Body of pancreas (tissue), 4 donors: ENCODE measurements at regions not wholly inside any gene's neighbourhood (a gene's known extent, or its start where the extent isn't known, plus 50 kb on each side); places are given as distances from the start of the nearest gene placed in this dataset.
"Not testable (repeated sequence)": the region's sequence is repeated elsewhere in the genome, so short reads cannot be mapped to it uniquely, and the experiment has no call there.

ENCODE experiments used
- ATAC-seq: fragments of 150-250 bp; one replicate; pipeline ENCODE4 v1.9.1; 2016
- DNase-seq, 4 donors: peaks; one replicate each; pipeline ENCODE4 v3.0.0-alpha.2; 2019
- H3K27ac ChIP-seq, 4 donors: fragments of 200-600 bp; sonication (generic); 1 replicate in 3 of 4; 2 replicates in 1 of 4; pipeline versions ENCODE4 v1.5.1 to v1.6.1; 2016 to 2019; ENCODE audit warnings: mild to moderate bottlenecking in 1 of 4, mixed read lengths in 1 of 4, moderate library complexity in 1 of 4
- H3K27me3 ChIP-seq, 2 donors: fragments of 200-600 bp; sonication (generic); one replicate each; pipeline ENCODE4 v1.6.0; 2016; ENCODE audit warnings: mild to moderate bottlenecking in 1 of 2
- H3K36me3 ChIP-seq, 2 donors: fragments of 200-600 bp; sonication (generic); replicated peaks in 1 of 2; 2 replicates each; pipeline ENCODE4 v1.5.1; 2016; ENCODE audit warnings: low read depth in 2 of 2; ENCODE audit not compliant: insufficient read depth in 1 of 2
- H3K4me1 ChIP-seq: fragments of 200-600 bp; sonication (generic); one replicate; pipeline ENCODE4 v1.6.0; 2016
- H3K4me3 ChIP-seq, 2 donors: fragments of 200-600 bp; sonication (generic); 1 replicate in 1 of 2; 2 replicates in 1 of 2; pipeline ENCODE4 v1.5.1; 2016 to 2019
- H3K9me3 ChIP-seq, 3 donors: fragments of 200-600 bp; sonication (generic); 1 replicate in 2 of 3; 2 replicates in 1 of 3; pipeline ENCODE4 v1.5.1; 2016
- POLR2A ChIP-seq, 3 donors: fragments of 450-650 bp; IDR thresholded peaks; one replicate each; pipeline ENCODE4 v1.6.1; 2016; ENCODE audit warnings: antibody characterized with exemption in 3 of 3, mild to moderate bottlenecking in 2 of 3
- WGBS, 2 donors: methylation state at CpG; one replicate each; pipeline ENCODE4 v1.1.5; 2017; 5-methylcytosine and 5-hydroxymethylcytosine counted together
- intact Hi-C: fragments of 100-400 bp; cut with DNase I; formaldehyde crosslinking; loops from one replicate; pipeline ENCODE4 v1.15.1; 2023
- TF ChIP-seq, protein P1 (sequence below), 7 experiments: fragments of 450-650 bp in 4 of 7; fragments of 200-600 bp in 3 of 7; sonication (generic) in 3 of 7; IDR thresholded peaks; one replicate each; pipeline ENCODE4 v1.5.1; 2016 to 2019; ENCODE audit warnings: antibody characterized with exemption in 7 of 7

DNA sequence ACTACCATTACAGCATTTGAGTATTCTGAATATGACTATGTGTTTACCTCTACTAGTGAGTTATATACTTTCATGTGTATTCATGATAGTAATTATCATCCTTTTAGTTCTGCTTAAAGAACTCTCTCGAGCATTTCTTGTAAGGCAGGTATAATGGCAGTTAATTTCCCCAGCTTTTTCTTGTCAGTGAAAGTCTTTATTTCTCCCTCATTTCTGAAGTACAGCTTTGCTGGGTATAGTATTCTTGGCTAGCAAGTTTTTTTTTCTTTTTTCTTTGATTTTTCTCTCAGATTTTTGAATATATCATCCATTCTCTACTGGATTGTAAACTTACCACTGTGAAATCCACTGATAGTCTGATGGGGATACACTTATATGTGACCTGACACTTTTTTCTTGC lies 165.9 kb upstream of the ARHGAP5 start:
- no peak overlapping the region for H3K4me3 ChIP-seq
- intact Hi-C loops, result no loop called here
- no peak for DNase-seq
- no peak overlapping the region for H3K27ac ChIP-seq
- H3K9me3 ChIP-seq, result peaks cover 0 to 6% (median 0%) of the 10 kb centered on the region in 3 donors
- H3K4me1 ChIP-seq, result no peaks in the 10 kb centered on the region
- H3K36me3 ChIP-seq, result no peaks in the 10 kb centered on the region
- TF ChIP-seq, protein P1, sequence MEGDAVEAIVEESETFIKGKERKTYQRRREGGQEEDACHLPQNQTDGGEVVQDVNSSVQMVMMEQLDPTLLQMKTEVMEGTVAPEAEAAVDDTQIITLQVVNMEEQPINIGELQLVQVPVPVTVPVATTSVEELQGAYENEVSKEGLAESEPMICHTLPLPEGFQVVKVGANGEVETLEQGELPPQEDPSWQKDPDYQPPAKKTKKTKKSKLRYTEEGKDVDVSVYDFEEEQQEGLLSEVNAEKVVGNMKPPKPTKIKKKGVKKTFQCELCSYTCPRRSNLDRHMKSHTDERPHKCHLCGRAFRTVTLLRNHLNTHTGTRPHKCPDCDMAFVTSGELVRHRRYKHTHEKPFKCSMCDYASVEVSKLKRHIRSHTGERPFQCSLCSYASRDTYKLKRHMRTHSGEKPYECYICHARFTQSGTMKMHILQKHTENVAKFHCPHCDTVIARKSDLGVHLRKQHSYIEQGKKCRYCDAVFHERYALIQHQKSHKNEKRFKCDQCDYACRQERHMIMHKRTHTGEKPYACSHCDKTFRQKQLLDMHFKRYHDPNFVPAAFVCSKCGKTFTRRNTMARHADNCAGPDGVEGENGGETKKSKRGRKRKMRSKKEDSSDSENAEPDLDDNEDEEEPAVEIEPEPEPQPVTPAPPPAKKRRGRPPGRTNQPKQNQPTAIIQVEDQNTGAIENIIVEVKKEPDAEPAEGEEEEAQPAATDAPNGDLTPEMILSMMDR (IDR thresholded peaks at IDR 0.05), result no peak
- no peak for TF ChIP-seq POLR2A (IDR thresholded peaks at IDR 0.05)
- WGBS, 2 donors, result 90 to 93% methylated on average over 1 of the region's 1 CpG
- H3K27me3 ChIP-seq, result no peaks in the 10 kb centered on the region
- no peak for ATAC-seq

DNA sequence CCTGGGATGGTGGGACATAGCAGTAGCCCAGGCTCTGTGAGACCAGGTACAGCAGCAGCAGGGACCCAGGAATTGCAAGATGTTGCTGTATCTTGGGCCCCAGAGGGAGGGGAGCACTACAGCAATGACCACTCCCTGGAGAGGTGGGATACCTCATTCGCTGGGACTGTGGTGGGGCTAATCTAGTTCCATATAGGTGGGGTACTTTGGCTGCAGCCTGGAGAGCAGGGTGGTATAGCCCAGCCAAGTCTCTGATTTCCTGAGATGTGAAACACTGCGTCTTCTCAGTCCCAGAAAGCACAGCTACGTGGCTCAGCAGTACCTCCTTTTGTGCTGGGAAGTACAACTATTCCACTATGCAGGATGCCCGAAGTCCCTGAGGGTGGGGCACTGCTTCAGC lies 163.7 kb upstream of the ARHGAP5 start:
- H3K4me1 ChIP-seq, result no peaks in the 10 kb centered on the region
- no peaks in the 10 kb centered on the region for H3K36me3 ChIP-seq
- no peaks in the 10 kb centered on the region for H3K27me3 ChIP-seq
- DNase-seq (no peak), ATAC-seq (no peak)
- H3K9me3 ChIP-seq, result peaks cover 0 to 6% (median 0%) of the 10 kb centered on the region in 3 donors
- intact Hi-C loops, result no loop called here
- H3K27ac ChIP-seq, result no peak overlapping the region
- WGBS, 2 donors, result 85 to 87% methylated on average over 4 of the region's 4 CpGs
- no peak overlapping the region for H3K4me3 ChIP-seq
- no peak for TF ChIP-seq POLR2A (IDR thresholded peaks at IDR 0.05)
- TF ChIP-seq, protein P1 (IDR thresholded peaks at IDR 0.05), result no peak

DNA sequence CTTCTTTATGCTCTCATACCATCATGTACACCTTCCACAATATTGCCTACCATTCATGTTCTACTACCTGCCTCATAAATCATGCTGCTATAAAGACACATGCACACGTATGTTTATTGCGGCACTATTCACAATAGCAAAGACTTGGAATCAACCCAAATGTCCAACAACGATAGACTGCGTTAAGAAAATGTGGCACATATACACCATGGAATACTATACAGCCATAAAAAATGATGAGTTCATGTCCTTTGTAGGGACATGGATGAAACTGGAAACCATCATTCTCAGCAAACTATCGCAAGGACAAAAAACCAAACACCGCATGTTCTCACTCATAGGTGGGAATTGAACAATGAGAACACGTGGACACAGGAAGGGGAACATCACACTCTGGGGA lies 158.8 kb upstream of the ARHGAP5 start:
- intact Hi-C loops, result not testable (repeated sequence)

DNA sequence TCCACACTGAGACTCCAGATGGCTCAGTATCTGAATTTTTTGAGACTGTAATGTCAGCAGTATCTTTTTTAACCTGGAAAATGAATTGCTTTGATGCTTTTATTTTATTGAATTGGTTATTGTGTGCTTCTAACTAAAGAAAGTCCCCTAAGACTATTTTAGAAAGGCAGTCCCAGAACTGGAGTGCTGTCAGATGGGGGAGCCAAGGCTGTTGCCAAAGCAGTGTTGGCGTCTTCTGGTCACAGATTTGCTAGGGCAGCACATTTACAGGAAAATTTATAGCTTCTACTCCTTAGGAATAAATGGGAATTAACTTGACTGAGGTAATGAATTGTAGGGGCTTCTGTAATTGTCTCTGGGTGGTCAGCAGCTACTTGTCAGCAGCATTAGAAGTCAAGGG lies 157.1 kb upstream of the ARHGAP5 start:
- no peak for DNase-seq
- Histone ChIP-seq H3K9me3 (no peaks in the 10 kb centered on the region), H3K4me3 (no peak overlapping the region), H3K36me3 (no peaks in the 10 kb centered on the region), H3K27me3 (no peaks in the 10 kb centered on the region), H3K4me1 (no peaks in the 10 kb centered on the region), H3K27ac (no peak overlapping the region)
- ATAC-seq, result no peak
- intact Hi-C loops, result loop anchor here (10.0 kb wide), 1 partner anchor 335 kb away; no protein-coding TSS in a partner anchor
- WGBS, 2 donors, result 79 to 90% methylated on average over 1 of the region's 1 CpG
- TF ChIP-seq POLR2A (IDR thresholded peaks at IDR 0.05), result no peak
- TF ChIP-seq, protein P1 (IDR thresholded peaks at IDR 0.05), result no peak

More for the DNA sequence above, 158.8 kb upstream of the ARHGAP5 start:
- not testable (repeated sequence) for H3K27me3 ChIP-seq, H3K36me3 ChIP-seq, H3K9me3 ChIP-seq, H3K4me3 ChIP-seq, DNase-seq, H3K4me1 ChIP-seq, ATAC-seq, H3K27ac ChIP-seq
- WGBS, 2 donors, result 90 to 94% methylated on average over 4 to 5 of the region's 7 CpGs

DNA sequence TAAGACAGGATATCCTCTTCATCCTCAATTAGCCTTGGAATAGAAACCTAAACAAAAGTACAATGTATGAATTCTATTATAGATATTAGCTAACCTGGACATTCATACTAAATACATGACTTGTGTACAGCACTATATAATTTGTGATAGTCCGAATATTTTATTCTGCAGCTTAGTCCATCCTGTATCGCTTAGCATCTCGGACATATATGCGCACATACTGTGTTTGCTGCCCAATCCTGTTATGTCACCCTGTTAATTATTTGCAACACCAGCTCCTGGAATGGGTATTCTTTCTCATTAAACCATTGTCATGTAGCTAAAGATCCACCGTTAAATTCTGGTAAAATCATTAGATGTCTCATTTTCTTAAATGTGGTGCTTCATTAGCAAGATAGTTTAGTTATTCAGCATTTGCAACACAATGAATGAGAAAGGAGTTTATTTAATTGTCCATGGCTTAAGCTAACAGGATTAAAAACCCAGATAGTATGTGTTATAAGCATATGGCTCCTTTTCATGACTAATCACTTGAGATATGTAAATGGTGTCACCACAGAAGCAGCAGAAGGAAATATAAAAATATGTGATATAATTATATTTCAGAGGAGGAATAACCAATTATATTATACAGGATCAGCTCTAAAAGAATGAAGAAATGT lies 156.0 kb upstream of the ARHGAP5 start:
- TF ChIP-seq, protein P1 (IDR thresholded peaks at IDR 0.05), result no peak
- no peak for TF ChIP-seq POLR2A (IDR thresholded peaks at IDR 0.05)
- Histone ChIP-seq H3K9me3 (no peaks in the 10 kb centered on the region), H3K4me3 (no peak overlapping the region), H3K36me3 (no peaks in the 10 kb centered on the region), H3K27ac (no peak overlapping the region), H3K27me3 (no peaks in the 10 kb centered on the region), H3K4me1 (no peaks in the 10 kb centered on the region)
- DNase-seq (no peak), ATAC-seq (no peak)
- 83 to 87% methylated on average over 5 of the region's 5 CpGs for WGBS, 2 donors
- intact Hi-C loops, result loop anchor here (10.0 kb wide), 1 partner anchor 334 kb away; no protein-coding TSS in a partner anchor
